OCI-LY3 (cell line): ENCODE measurements at regions not wholly inside any gene's neighbourhood (a gene's known extent, or its start where the extent isn't known, plus 50 kb on each side); places are given as distances from the start of the nearest gene placed in this dataset.

Experiments
- H2AFZ ChIP-seq: fragments of 200-600, 300-600 bp; shearing (Covaris generic); 2 replicates; pipeline ENCODE4 v1.6.0; 2014; ENCODE audit warnings: antibody characterized with exemption, low read depth, low read length
- H3K27ac ChIP-seq: fragments of 200-600, 300-600 bp; sonication (generic); 2 replicates; pipeline ENCODE4 v1.5.1; 2014; ENCODE audit warnings: mild to moderate bottlenecking, low read length, moderate library complexity, mixed read lengths
- H3K27me3 ChIP-seq: fragments of 200-600, 300-600 bp; sonication (generic); 2 replicates; pipeline ENCODE4 v1.6.1; 2014; ENCODE audit warnings: low read depth, low read length, mixed read lengths
- H3K36me3 ChIP-seq: fragments of 200-600, 300-600 bp; sonication (generic); replicated peaks from 2 replicates; pipeline ENCODE3; 2014; ENCODE audit warnings: low read depth, low read length, mixed read lengths
- H3K4me1 ChIP-seq: fragments of 300-600, 200-600 bp; sonication (generic); 2 replicates; pipeline ENCODE4 v1.6.1; 2014; ENCODE audit warnings: low read length, mixed read lengths
- H3K4me2 ChIP-seq: fragments of 200-600, 300-600 bp; sonication (generic); 2 replicates; pipeline ENCODE4 v1.6.1; 2014; ENCODE audit warnings: low read length, mixed read lengths
- H3K4me3 ChIP-seq: fragments of 300-600, 200-600 bp; sonication (generic); 2 replicates; pipeline ENCODE4 v1.5.1; 2014; ENCODE audit warnings: antibody characterized with exemption, mild to moderate bottlenecking, low read length, moderate library complexity
- H3K79me2 ChIP-seq: fragments of 300-600, 200-600 bp; shearing (Covaris generic); 2 replicates; pipeline ENCODE4 v1.6.1; 2014; ENCODE audit warnings: mild to moderate bottlenecking, low read length, mixed read lengths
- H3K9ac ChIP-seq: fragments of 300-600, 200-600 bp; shearing (Covaris generic); 2 replicates; pipeline ENCODE4 v1.6.0; 2014; ENCODE audit warnings: mild to moderate bottlenecking, low read length, moderate library complexity
- H3K9me3 ChIP-seq: fragments of 200-600, 300-600 bp; shearing (Covaris generic); 2 replicates; pipeline ENCODE4 v1.6.1; 2014; ENCODE audit warnings: low read length, mixed read lengths; ENCODE audit not compliant: insufficient read depth
- H4K20me1 ChIP-seq: fragments of 200-600, 300-600 bp; sonication (generic); 2 replicates; pipeline ENCODE4 v1.6.1; 2016; ENCODE audit warnings: low read length, mixed read lengths; ENCODE audit not compliant: insufficient read depth
- CTCF ChIP-seq: fragments of 200-600, 300-600 bp; sonication (generic); IDR thresholded peaks from 2 replicates; pipeline ENCODE4 v1.5.1; 2014; ENCODE audit warnings: antibody characterized with exemption, low read length, low read depth
- EZH2phosphoT487 ChIP-seq: fragments of 200-600 bp; shearing (Covaris generic); IDR thresholded peaks from 2 replicates; pipeline ENCODE4 v1.6.1; 2018; ENCODE audit warnings: antibody characterized with exemption, mixed run types, low read depth

GRCh38 chr14:40414386-40414785 is 982.2 kb upstream of the FBXO33 start:
- Histone ChIP-seq H3K4me3 (no peak overlapping the region), H3K79me2 (no peaks in the 10 kb centered on the region), H3K4me1 (peaks cover 9% of the 10 kb centered on the region), H3K9ac (no peak overlapping the region), H3K36me3 (no peaks in the 10 kb centered on the region), H3K27ac (no peak overlapping the region), H4K20me1 (no peaks in the 10 kb centered on the region), H3K4me2 (no peak overlapping the region), H2AFZ (no peak overlapping the region), H3K27me3 (no peaks in the 10 kb centered on the region), H3K9me3 (no peaks in the 10 kb centered on the region)
- TF ChIP-seq EZH2phosphoT487 = no peak
- TF ChIP-seq CTCF = no peak

GRCh38 chr14:40413136-40413535 is 980.9 kb upstream of the FBXO33 start:
- Histone ChIP-seq H3K79me2 (no peaks in the 10 kb centered on the region), H3K9ac (no peak overlapping the region), H3K4me2 (no peak overlapping the region), H3K27ac (no peak overlapping the region), H3K9me3 (peaks cover 10% of the 10 kb centered on the region; the same call in 1 of the 2 replicates), H4K20me1 (no peaks in the 10 kb centered on the region), H2AFZ (no peak overlapping the region), H3K4me1 (peaks cover 8% of the 10 kb centered on the region), H3K4me3 (no peak overlapping the region), H3K36me3 (no peaks in the 10 kb centered on the region), H3K27me3 (no peaks in the 10 kb centered on the region)
- no peak for TF ChIP-seq CTCF

- H3K79me2 ChIP-seq = no peaks in the 10 kb centered on the region
- no peak for TF ChIP-seq CTCF
- no peak for TF ChIP-seq EZH2phosphoT487
- no peak overlapping the region for H2AFZ ChIP-seq
- H3K4me1 ChIP-seq = no peaks in the 10 kb centered on the region
- H3K9ac ChIP-seq = no peak overlapping the region
- H3K4me2 ChIP-seq = no peak overlapping the region
- H3K27ac ChIP-seq = no peak overlapping the region
- no peaks in the 10 kb centered on the region for H3K27me3 ChIP-seq
- H3K4me3 ChIP-seq = no peak overlapping the region
- no peaks in the 10 kb centered on the region for H4K20me1 ChIP-seq
- no peaks in the 10 kb centered on the region for H3K36me3 ChIP-seq
- peaks cover 30% of the 10 kb centered on the region; the same call in 1 of the 2 replicates for H3K9me3 ChIP-seq
Observed at GRCh38 chr14:40410708-40411107, 978.5 kb upstream of the FBXO33 start.

GRCh38 chr14:40402957-40403356 is 970.7 kb upstream of the FBXO33 start:
- Histone ChIP-seq H3K27me3 (no peaks in the 10 kb centered on the region), H3K79me2 (no peaks in the 10 kb centered on the region), H3K27ac (no peak overlapping the region), H3K4me2 (no peak overlapping the region), H3K4me1 (peaks cover 15% of the 10 kb centered on the region), H2AFZ (no peak overlapping the region), H3K9ac (no peak overlapping the region), H4K20me1 (no peaks in the 10 kb centered on the region), H3K9me3 (peaks cover 18% of the 10 kb centered on the region; the same call in 1 of the 2 replicates), H3K36me3 (no peaks in the 10 kb centered on the region), H3K4me3 (no peak overlapping the region)
- TF ChIP-seq CTCF (no peak), EZH2phosphoT487 (no peak)
